ENCODE measurements at regions not wholly inside any gene's neighbourhood (a gene's known extent, or its start where the extent isn't known, plus 50 kb on each side); places are given as distances from the start of the nearest gene placed in this dataset.
"Not testable (repeated sequence)": the region's sequence is repeated elsewhere in the genome, so short reads cannot be mapped to it uniquely, and the experiment has no call there.

- no peak overlapping the region for H3K4me3 ChIP-seq (ENCODE audit: low read length)
- no peaks in the 10 kb centered on the region for H3K36me3 ChIP-seq (ENCODE audit: control insufficient read depth, insufficient read depth, low read length)
- no peak overlapping the region for H3K9ac ChIP-seq (ENCODE audit: low read length)
- H3K4me1 ChIP-seq (ENCODE audit: control insufficient read depth, insufficient read depth, low read length) = no peaks in the 10 kb centered on the region
- H3K27ac ChIP-seq (ENCODE audit: low read depth, low read length) = no peak overlapping the region
- no peaks in the 10 kb centered on the region for H3K27me3 ChIP-seq (ENCODE audit: control insufficient read depth, insufficient read depth, low read length)
Observed at GRCh38 chr11:90737444-90738050, 514.7 kb upstream of the CHORDC1 start.

GRCh38 chr11:90732486-90732885 is 509.6 kb upstream of the CHORDC1 start:
- H3K4me3 ChIP-seq (ENCODE audit: low read length) = no peak overlapping the region
- H3K36me3 ChIP-seq (ENCODE audit: control insufficient read depth, insufficient read depth, low read length) = no peaks in the 10 kb centered on the region
- H3K27ac ChIP-seq (ENCODE audit: low read depth, low read length) = no peak overlapping the region
- H3K4me1 ChIP-seq (ENCODE audit: control insufficient read depth, insufficient read depth, low read length) = no peaks in the 10 kb centered on the region
- no peaks in the 10 kb centered on the region for H3K27me3 ChIP-seq (ENCODE audit: control insufficient read depth, insufficient read depth, low read length)
- H3K9ac ChIP-seq (ENCODE audit: low read length) = no peak overlapping the region

- H3K4me1 ChIP-seq (ENCODE audit: control insufficient read depth, insufficient read depth, low read length) = no peaks in the 10 kb centered on the region
- no peak overlapping the region for H3K4me3 ChIP-seq (ENCODE audit: low read length)
- no peak overlapping the region for H3K27ac ChIP-seq (ENCODE audit: low read depth, low read length)
- no peak overlapping the region for H3K9ac ChIP-seq (ENCODE audit: low read length)
- H3K36me3 ChIP-seq (ENCODE audit: control insufficient read depth, insufficient read depth, low read length) = no peaks in the 10 kb centered on the region
- H3K27me3 ChIP-seq (ENCODE audit: control insufficient read depth, insufficient read depth, low read length) = no peaks in the 10 kb centered on the region
Observed at GRCh38 chr11:90723475-90723874, 500.6 kb upstream of the CHORDC1 start.

- H3K9ac ChIP-seq (ENCODE audit: low read length) = no peak overlapping the region
- H3K4me3 ChIP-seq (ENCODE audit: low read length) = no peak overlapping the region
- H3K4me1 ChIP-seq (ENCODE audit: control insufficient read depth, insufficient read depth, low read length) = no peaks in the 10 kb centered on the region
- H3K27me3 ChIP-seq (ENCODE audit: control insufficient read depth, insufficient read depth, low read length) = no peaks in the 10 kb centered on the region
- no peaks in the 10 kb centered on the region for H3K36me3 ChIP-seq (ENCODE audit: control insufficient read depth, insufficient read depth, low read length)
- no peak overlapping the region for H3K27ac ChIP-seq (ENCODE audit: low read depth, low read length)
Observed at GRCh38 chr11:90722552-90723190, 499.8 kb upstream of the CHORDC1 start.

- Histone ChIP-seq H3K4me3 (ENCODE audit: low read length) (no peak overlapping the region), H3K27ac (ENCODE audit: low read depth, low read length) (no peak overlapping the region), H3K27me3 (ENCODE audit: control insufficient read depth, insufficient read depth, low read length) (no peaks in the 10 kb centered on the region), H3K36me3 (ENCODE audit: control insufficient read depth, insufficient read depth, low read length) (no peaks in the 10 kb centered on the region), H3K4me1 (ENCODE audit: control insufficient read depth, insufficient read depth, low read length) (no peaks in the 10 kb centered on the region), H3K9ac (ENCODE audit: low read length) (no peak overlapping the region)
Observed at GRCh38 chr11:90717522-90717921, 494.7 kb upstream of the CHORDC1 start.

- Histone ChIP-seq H3K9ac (ENCODE audit: low read length) (no peak overlapping the region), H3K27me3 (ENCODE audit: control insufficient read depth, insufficient read depth, low read length) (no peaks in the 10 kb centered on the region), H3K36me3 (ENCODE audit: control insufficient read depth, insufficient read depth, low read length) (no peaks in the 10 kb centered on the region), H3K4me3 (ENCODE audit: low read length) (no peak overlapping the region), H3K4me1 (ENCODE audit: control insufficient read depth, insufficient read depth, low read length) (no peaks in the 10 kb centered on the region), H3K27ac (ENCODE audit: low read depth, low read length) (no peak overlapping the region)
Observed at GRCh38 chr11:90705661-90706060, 482.8 kb upstream of the CHORDC1 start.

- Histone ChIP-seq H3K27ac (ENCODE audit: low read depth, low read length) (no peak overlapping the region), H3K4me3 (ENCODE audit: low read length) (no peak overlapping the region), H3K27me3 (ENCODE audit: control insufficient read depth, insufficient read depth, low read length) (no peaks in the 10 kb centered on the region), H3K4me1 (ENCODE audit: control insufficient read depth, insufficient read depth, low read length) (no peaks in the 10 kb centered on the region), H3K36me3 (ENCODE audit: control insufficient read depth, insufficient read depth, low read length) (no peaks in the 10 kb centered on the region), H3K9ac (ENCODE audit: low read length) (no peak overlapping the region)
Observed at GRCh38 chr11:90704510-90704909, 481.7 kb upstream of the CHORDC1 start.

- Histone ChIP-seq H3K27me3 (ENCODE audit: control insufficient read depth, insufficient read depth, low read length) (no peaks in the 10 kb centered on the region), H3K27ac (ENCODE audit: low read depth, low read length) (no peak overlapping the region), H3K36me3 (ENCODE audit: control insufficient read depth, insufficient read depth, low read length) (no peaks in the 10 kb centered on the region), H3K4me3 (ENCODE audit: low read length) (no peak overlapping the region), H3K4me1 (ENCODE audit: control insufficient read depth, insufficient read depth, low read length) (no peaks in the 10 kb centered on the region), H3K9ac (ENCODE audit: low read length) (no peak overlapping the region)
Observed at GRCh38 chr11:90701716-90702115, 478.9 kb upstream of the CHORDC1 start.

- H3K36me3 ChIP-seq (ENCODE audit: control insufficient read depth, insufficient read depth, low read length) = no peaks in the 10 kb centered on the region
- H3K4me1 ChIP-seq (ENCODE audit: control insufficient read depth, insufficient read depth, low read length) = no peaks in the 10 kb centered on the region
- no peak overlapping the region for H3K27ac ChIP-seq (ENCODE audit: low read depth, low read length)
- H3K9ac ChIP-seq (ENCODE audit: low read length) = no peak overlapping the region
- H3K4me3 ChIP-seq (ENCODE audit: low read length) = no peak overlapping the region
- H3K27me3 ChIP-seq (ENCODE audit: control insufficient read depth, insufficient read depth, low read length) = no peaks in the 10 kb centered on the region
Observed at GRCh38 chr11:90700789-90701439, 478.1 kb upstream of the CHORDC1 start.

- H3K27ac ChIP-seq (ENCODE audit: low read depth, low read length) = no peak overlapping the region
- H3K4me3 ChIP-seq (ENCODE audit: low read length) = no peak overlapping the region
- no peaks in the 10 kb centered on the region for H3K36me3 ChIP-seq (ENCODE audit: control insufficient read depth, insufficient read depth, low read length)
- H3K9ac ChIP-seq (ENCODE audit: low read length) = no peak overlapping the region
- no peaks in the 10 kb centered on the region for H3K27me3 ChIP-seq (ENCODE audit: control insufficient read depth, insufficient read depth, low read length)
- H3K4me1 ChIP-seq (ENCODE audit: control insufficient read depth, insufficient read depth, low read length) = no peaks in the 10 kb centered on the region
Observed at GRCh38 chr11:90699791-90700400, 477.0 kb upstream of the CHORDC1 start.

- no peak overlapping the region for H3K4me3 ChIP-seq (ENCODE audit: low read length)
- no peaks in the 10 kb centered on the region for H3K4me1 ChIP-seq (ENCODE audit: control insufficient read depth, insufficient read depth, low read length)
Observed at GRCh38 chr11:90698238-90698637, 475.4 kb upstream of the CHORDC1 start.

GRCh38 chr11:90675496-90675895 is 452.6 kb upstream of the CHORDC1 start:
- not testable (repeated sequence) for H3K27me3 ChIP-seq (ENCODE audit: control insufficient read depth, insufficient read depth, low read length); H3K36me3 ChIP-seq (ENCODE audit: control insufficient read depth, insufficient read depth, low read length); H3K9ac ChIP-seq (ENCODE audit: low read length); H3K27ac ChIP-seq (ENCODE audit: low read depth, low read length); H3K4me1 ChIP-seq (ENCODE audit: control insufficient read depth, insufficient read depth, low read length); H3K4me3 ChIP-seq (ENCODE audit: low read length)

More at GRCh38 chr11:90698238-90698637, 475.4 kb upstream of the CHORDC1 start:
- H3K27ac ChIP-seq (ENCODE audit: low read depth, low read length) = no peak overlapping the region
- no peak overlapping the region for H3K9ac ChIP-seq (ENCODE audit: low read length)
- H3K36me3 ChIP-seq (ENCODE audit: control insufficient read depth, insufficient read depth, low read length) = no peaks in the 10 kb centered on the region
- H3K27me3 ChIP-seq (ENCODE audit: control insufficient read depth, insufficient read depth, low read length) = no peaks in the 10 kb centered on the region

Measured in rectal smooth muscle tissue (tissue), 1 donor.